ENCODE measurements at regions not wholly inside any gene's neighbourhood (a gene's known extent, or its start where the extent isn't known, plus 50 kb on each side); places are given as distances from the start of the nearest gene placed in this dataset.

- WGBS (ENCODE audit: insufficient coverage, low coverage, missing lambda C conversion rate): no CpG with 5 or more reads among the region's 1 CpG
- Histone ChIP-seq H3K9ac (ENCODE audit: insufficient read depth in 1 of 2, low read depth in 2 of 2, low read length in 2 of 2) (no peak overlapping the region), H3K4me2 (ENCODE audit: insufficient read depth, low read length) (no peak overlapping the region), H4K20me1 (replicated peaks; ENCODE audit: control insufficient read depth, insufficient read depth, low read length) (no peaks in the 10 kb centered on the region), H3K79me2 (ENCODE audit: control insufficient read depth, insufficient read depth, low read length) (no peaks in the 10 kb centered on the region), H2AFZ (ENCODE audit: low read depth, low read length) (no peak overlapping the region), H3K27ac (ENCODE audit: extremely low read depth, low read depth, low read length) (no peak overlapping the region), H3K36me3 (ENCODE audit: control insufficient read depth, insufficient read depth, low read length) (no peaks in the 10 kb centered on the region), H3K4me3 (no peak overlapping the region), H3K4me1 (replicated peaks in 1 of 2; ENCODE audit: control insufficient read depth in 2 of 2, insufficient read depth in 2 of 2, low read length in 2 of 2) (no peaks in the 10 kb centered on the region), H3K9me1 (ENCODE audit: control insufficient read depth, insufficient read depth, low read length) (no peaks in the 10 kb centered on the region), H3K27me3 (ENCODE audit: control insufficient read depth in 2 of 2, insufficient read depth in 2 of 2, low read length in 2 of 2) (no peaks in the 10 kb centered on the region), H3K9me3 (replicated peaks; ENCODE audit: control insufficient read depth, insufficient read depth, low read depth, low read length) (no peaks in the 10 kb centered on the region)
- no peak for ATAC-seq
- BruUV-seq (replicated peaks): no TSS peak
- POLR2A ChIA-PET: no interaction called here
- DNase-seq (ENCODE audit: extremely low read depth in 1 of 4, low spot score in 3 of 4): no peak
- CTCF ChIA-PET (ENCODE audit: low intra/inter-chr PET ratio): no interaction called here
- no peak for FAIRE-seq
- TF ChIP-seq ESRRB (CRISPR knock-in tag; IDR thresholded peaks at IDR 0.05; ENCODE audit: borderline replicate concordance) (no peak), NEUROD1 (IDR thresholded peaks at IDR 0.05; ENCODE audit: borderline replicate concordance, low read depth, low read length, partially characterized antibody) (no peak), HDAC8 (tag; IDR thresholded peaks at IDR 0.05) (no peak), USF1 (CRISPR knock-in tag; IDR thresholded peaks at IDR 0.05) (no peak), ZC3H4 (CRISPR knock-in tag; IDR thresholded peaks at IDR 0.05; ENCODE audit: borderline replicate concordance) (no peak), FOXK2 (conservative IDR thresholded peaks at IDR 0.05 in 1 of 2, IDR thresholded peaks at IDR 0.05 in 1 of 2; ENCODE audit: low read depth in 2 of 2) (no peak), ZNF583 (CRISPR knock-in tag; IDR thresholded peaks at IDR 0.05) (no peak)
- TF ChIP-seq, protein P1, sequence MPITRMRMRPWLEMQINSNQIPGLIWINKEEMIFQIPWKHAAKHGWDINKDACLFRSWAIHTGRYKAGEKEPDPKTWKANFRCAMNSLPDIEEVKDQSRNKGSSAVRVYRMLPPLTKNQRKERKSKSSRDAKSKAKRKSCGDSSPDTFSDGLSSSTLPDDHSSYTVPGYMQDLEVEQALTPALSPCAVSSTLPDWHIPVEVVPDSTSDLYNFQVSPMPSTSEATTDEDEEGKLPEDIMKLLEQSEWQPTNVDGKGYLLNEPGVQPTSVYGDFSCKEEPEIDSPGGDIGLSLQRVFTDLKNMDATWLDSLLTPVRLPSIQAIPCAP (CRISPR knock-in tag; IDR thresholded peaks at IDR 0.05; ENCODE audit: borderline replicate concordance): no peak
- in situ Hi-C loops (cut with MboI) (no loop called here), intact Hi-C loops (cut with micrococcal nuclease) (no loop called here)
Observed at GRCh38 chr9:29389421-29389820, 1816.1 kb upstream of the C9orf72 start.

All from K562 (cell line).